Liver (tissue), 8 donors: ENCODE measurements at regions not wholly inside any gene's neighbourhood (a gene's known extent, or its start where the extent isn't known, plus 50 kb on each side); places are given as distances from the start of the nearest gene placed in this dataset.

Experiments used
- DNase-seq: peaks from one replicate; pipeline ENCODE4 v3.0.0-alpha.2; 2017; ENCODE audit warnings: low spot score
- H3K27ac ChIP-seq, 2 donors: one replicate each; pipeline ENCODE4 v1.7.0; 2013; ENCODE audit warnings: inconsistent platforms in 2 of 2, low read length in 2 of 2, control low read depth in 1 of 2, low read depth in 1 of 2, mild to moderate bottlenecking in 1 of 2
- H3K27me3 ChIP-seq, 4 donors: one replicate each; pipeline versions ENCODE4 v1.6.1 to v1.7.0; 2013; ENCODE audit warnings: low read length in 3 of 4, inconsistent platforms in 1 of 4, mild to moderate bottlenecking in 1 of 4, moderate library complexity in 1 of 4; ENCODE audit not compliant: control insufficient read depth in 4 of 4, insufficient read depth in 4 of 4
- H3K36me3 ChIP-seq, 4 donors: one replicate each; pipeline versions ENCODE4 v1.6.1 to v1.7.0; 2013; ENCODE audit warnings: low read length in 3 of 4, mild to moderate bottlenecking in 3 of 4, low read depth in 1 of 4, moderate library complexity in 1 of 4; ENCODE audit not compliant: control insufficient read depth in 4 of 4, insufficient read depth in 3 of 4
- H3K4me1 ChIP-seq, 4 donors: one replicate each; pipeline versions ENCODE4 v1.6.1 to v1.7.0; 2013; ENCODE audit warnings: low read length in 3 of 4, mild to moderate bottlenecking in 3 of 4, moderate library complexity in 1 of 4; ENCODE audit not compliant: control insufficient read depth in 4 of 4, insufficient read depth in 4 of 4
- H3K4me3 ChIP-seq, 3 donors: one replicate each; pipeline versions ENCODE4 v1.6.1 to v1.7.0; 2013; ENCODE audit warnings: low read length in 3 of 3, control low read depth in 1 of 3, low read depth in 1 of 3, mild to moderate bottlenecking in 1 of 3
- H3K9ac ChIP-seq, 2 donors: one replicate each; pipeline ENCODE4 v1.7.0; 2013; ENCODE audit warnings: low read length in 2 of 2, mild to moderate bottlenecking in 2 of 2, moderate library complexity in 2 of 2, control low read depth in 1 of 2, low read depth in 1 of 2
- H3K9me3 ChIP-seq, 4 donors: one replicate each; pipeline versions ENCODE4 v1.6.1 to v1.7.0; 2013; ENCODE audit warnings: low read length in 3 of 4; ENCODE audit not compliant: control insufficient read depth in 4 of 4
- ATF3 ChIP-seq: IDR thresholded peaks from 2 replicates; pipeline ENCODE4 v1.6.1; 2016; ENCODE audit warnings: antibody characterized with exemption
- CTCF ChIP-seq: fragments of 150-350 bp; IDR thresholded peaks from 2 replicates; pipeline ENCODE4 v1.5.1; 2017; ENCODE audit warnings: improper control_type of control experiment, low read depth, low read length; ENCODE audit not compliant: missing input control
- EGR1 ChIP-seq, 2 donors: IDR thresholded peaks; 2 replicates each; pipeline ENCODE4 v1.6.1; 2016 to 2018; ENCODE audit warnings: antibody characterized with exemption in 2 of 2, low read depth in 2 of 2
- FOXA2 ChIP-seq: IDR thresholded peaks from 2 replicates; pipeline ENCODE4 v1.6.1; 2016; ENCODE audit warnings: antibody characterized with exemption
- HNF4A ChIP-seq, 2 donors: conservative IDR thresholded peaks; 2 replicates each; pipeline ENCODE4 v1.6.1; 2016; ENCODE audit warnings: antibody characterized with exemption in 2 of 2, mild to moderate bottlenecking in 2 of 2
- HNF4G ChIP-seq: IDR thresholded peaks from 2 replicates; pipeline ENCODE4 v1.6.1; 2016; ENCODE audit warnings: antibody characterized with exemption
- MAX ChIP-seq: IDR thresholded peaks from 2 replicates; pipeline ENCODE4 v1.6.1; 2016; ENCODE audit warnings: antibody characterized with exemption
- RAD21 ChIP-seq, 2 donors: IDR thresholded peaks; 2 replicates each; pipeline ENCODE4 v1.6.1; 2016; ENCODE audit warnings: antibody characterized with exemption in 2 of 2, mild to moderate bottlenecking in 2 of 2
- REST ChIP-seq: IDR thresholded peaks from 2 replicates; pipeline ENCODE4 v1.6.1; 2016; ENCODE audit warnings: antibody characterized with exemption, mild to moderate bottlenecking
- RXRA ChIP-seq, 2 donors: IDR thresholded peaks; 2 replicates each; pipeline ENCODE4 v1.6.1; 2017 to 2018; ENCODE audit warnings: antibody characterized with exemption in 2 of 2, mild to moderate bottlenecking in 1 of 2
- SP1 ChIP-seq: IDR thresholded peaks from 2 replicates; pipeline ENCODE4 v1.6.1; 2018; ENCODE audit warnings: antibody characterized with exemption, mild to moderate bottlenecking
- YY1 ChIP-seq: IDR thresholded peaks from 2 replicates; pipeline ENCODE4 v1.6.1; 2016; ENCODE audit warnings: antibody characterized with exemption, mild to moderate bottlenecking
- WGBS: extraction: QIAGEN DNeasy Blood & Tissue Kit; methylation state at CpG from one replicate; pipeline ENCODE4 v1.1.7; 2013; 5-methylcytosine and 5-hydroxymethylcytosine counted together
- TF ChIP-seq, protein P1 (sequence below): IDR thresholded peaks from 2 replicates; pipeline ENCODE4 v1.6.1; 2016; ENCODE audit warnings: antibody characterized with exemption
- donor health status: healthy.
- donor health status: healthy.
- donor health status: healthy.
- donor health status: healthy.
- donor health status: healthy.

GRCh38 chr17:63033142-63033541 lies 67.1 kb downstream of the TANC2 start:
- Histone ChIP-seq H3K27me3 (no peaks in the 10 kb centered on the region), H3K36me3 (no peaks in the 10 kb centered on the region), H3K9me3 (no peaks in the 10 kb centered on the region), H3K9ac (no peak overlapping the region), H3K4me3 (no peak overlapping the region), H3K4me1 (no peaks in the 10 kb centered on the region), H3K27ac (no peak overlapping the region)
- WGBS = 81% methylated on average over 2 of the region's 2 CpGs
- no peak for DNase-seq
- TF ChIP-seq EGR1 (IDR thresholded peaks at IDR 0.05; ENCODE audit: low read depth in 2 of 2) (no peak), RAD21 (IDR thresholded peaks at IDR 0.05) (no peak), RXRA (IDR thresholded peaks at IDR 0.05) (no peak)

- H3K27me3 ChIP-seq = no peaks in the 10 kb centered on the region
- WGBS = 89% methylated on average over 4 of the region's 4 CpGs
- no peaks in the 10 kb centered on the region for H3K4me1 ChIP-seq
- no peaks in the 10 kb centered on the region for H3K9me3 ChIP-seq
- H3K4me3 ChIP-seq = no peak overlapping the region
- no peak for DNase-seq
- TF ChIP-seq SP1 (no peak), MAX (no peak), FOXA2 (no peak), REST (no peak), HNF4A (conservative IDR thresholded peaks at IDR 0.05) (no peak), YY1 (no peak), CTCF (no peak)
- no peaks in the 10 kb centered on the region for H3K36me3 ChIP-seq
- H3K27ac ChIP-seq = no peak overlapping the region
- no peak overlapping the region for H3K9ac ChIP-seq
Observed at GRCh38 chr17:63035271-63035670, 69.2 kb downstream of the TANC2 start.

DNA sequence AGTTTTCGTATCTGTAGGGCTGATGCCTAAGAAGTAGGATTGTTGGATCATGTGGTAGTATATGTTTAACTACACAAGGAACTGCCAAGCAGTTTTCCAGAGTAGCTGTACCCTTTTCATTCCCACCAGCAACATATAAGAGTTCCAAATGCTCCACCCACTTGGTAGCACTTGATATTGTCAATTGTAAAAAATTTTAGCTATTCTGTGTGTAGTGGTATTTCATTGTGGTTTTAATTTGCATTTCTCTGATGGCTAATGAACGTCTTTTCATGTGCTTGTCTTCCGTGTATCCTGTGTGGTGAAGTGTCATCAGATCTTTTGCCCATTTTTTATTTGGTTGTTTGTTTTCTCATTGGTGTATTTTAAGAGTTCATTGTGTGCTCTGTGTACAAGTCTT lies 69.7 kb downstream of the TANC2 start:
- H3K9me3 ChIP-seq = no peaks in the 10 kb centered on the region
- H3K9ac ChIP-seq = no peak overlapping the region
- no peaks in the 10 kb centered on the region for H3K27me3 ChIP-seq
- 69% methylated on average over 3 of the region's 3 CpGs for WGBS
- no peaks in the 10 kb centered on the region for H3K4me1 ChIP-seq
- no peaks in the 10 kb centered on the region for H3K36me3 ChIP-seq
- H3K4me3 ChIP-seq = no peak overlapping the region
- H3K27ac ChIP-seq = no peak overlapping the region
- no peak for DNase-seq
- TF ChIP-seq YY1 (no peak), HNF4A (conservative IDR thresholded peaks at IDR 0.05) (no peak), ATF3 (no peak), CTCF (no peak), HNF4G (no peak), EGR1 (IDR thresholded peaks at IDR 0.05; ENCODE audit: low read depth in 2 of 2) (no peak), MAX (no peak)
- TF ChIP-seq, protein P1, sequence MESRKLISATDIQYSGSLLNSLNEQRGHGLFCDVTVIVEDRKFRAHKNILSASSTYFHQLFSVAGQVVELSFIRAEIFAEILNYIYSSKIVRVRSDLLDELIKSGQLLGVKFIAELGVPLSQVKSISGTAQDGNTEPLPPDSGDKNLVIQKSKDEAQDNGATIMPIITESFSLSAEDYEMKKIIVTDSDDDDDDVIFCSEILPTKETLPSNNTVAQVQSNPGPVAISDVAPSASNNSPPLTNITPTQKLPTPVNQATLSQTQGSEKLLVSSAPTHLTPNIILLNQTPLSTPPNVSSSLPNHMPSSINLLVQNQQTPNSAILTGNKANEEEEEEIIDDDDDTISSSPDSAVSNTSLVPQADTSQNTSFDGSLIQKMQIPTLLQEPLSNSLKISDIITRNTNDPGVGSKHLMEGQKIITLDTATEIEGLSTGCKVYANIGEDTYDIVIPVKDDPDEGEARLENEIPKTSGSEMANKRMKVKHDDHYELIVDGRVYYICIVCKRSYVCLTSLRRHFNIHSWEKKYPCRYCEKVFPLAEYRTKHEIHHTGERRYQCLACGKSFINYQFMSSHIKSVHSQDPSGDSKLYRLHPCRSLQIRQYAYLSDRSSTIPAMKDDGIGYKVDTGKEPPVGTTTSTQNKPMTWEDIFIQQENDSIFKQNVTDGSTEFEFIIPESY = no peak
